ENCODE measurements at regions not wholly inside any gene's neighbourhood (a gene's known extent, or its start where the extent isn't known, plus 50 kb on each side); places are given as distances from the start of the nearest gene placed in this dataset.

DNA sequence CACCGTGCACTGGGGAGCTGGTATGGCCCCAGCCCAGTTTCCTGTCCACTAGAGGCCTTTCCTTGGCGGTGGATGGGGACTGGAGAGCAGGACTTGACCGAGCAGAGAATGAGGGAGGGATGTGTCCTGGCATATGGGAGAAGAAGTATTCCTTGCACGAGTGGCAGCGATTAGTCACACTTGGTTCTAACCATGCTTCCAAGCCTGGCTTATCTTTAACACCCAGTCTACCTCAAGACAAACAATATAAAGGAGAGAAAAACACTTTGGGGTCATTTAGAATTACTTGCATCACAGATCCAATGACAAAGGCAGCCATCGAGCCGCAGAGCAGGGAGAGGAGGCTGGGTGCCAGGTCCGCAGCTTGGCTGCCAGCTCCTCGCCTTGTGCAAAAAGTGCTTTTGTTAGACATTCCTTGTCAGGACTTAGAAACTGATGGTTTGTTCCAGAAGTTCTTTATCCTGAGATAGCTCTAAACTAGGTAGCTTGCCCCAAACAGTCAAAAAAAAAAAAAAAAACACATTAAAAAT lies 214.9 kb upstream of the GMDS start:
- Histone ChIP-seq H3K4me3 (ENCODE audit: control insufficient read depth in 1 of 2, extremely low read depth in 1 of 2, low read length in 1 of 2) (no peak overlapping the region), H3K36me3 (ENCODE audit: control insufficient read depth in 2 of 2, extremely low read depth in 1 of 2, insufficient read depth in 1 of 2, low read length in 1 of 2) (no peaks in the 10 kb centered on the region), H3K4me1 (ENCODE audit: control insufficient read depth in 1 of 2, extremely low read depth in 1 of 2, insufficient read depth in 2 of 2, low read length in 2 of 2) (no peaks in the 10 kb centered on the region), H3K9me3 (no peaks in the 10 kb centered on the region), H3K27me3 (replicated peaks in 1 of 2; ENCODE audit: control insufficient read depth in 2 of 2, extremely low read depth in 1 of 2, insufficient read depth in 2 of 2, low read length in 1 of 2) (peaks cover 0 to 6% of the 10 kb centered on the region in 2 experiments), H3K27ac (ENCODE audit: low read length) (no peak overlapping the region)
- no peak for DNase-seq
- ChIA-PET POLR2A (no interaction called here), CTCF (no interaction called here)
- H3K36me3 Mint-ChIP-seq = no peaks in the 10 kb centered on the region
- no peaks in the 10 kb centered on the region for H3K4me1 Mint-ChIP-seq
- ATAC-seq (replicated peaks in 1 of 4) = no peak
- peaks cover under 1 to 6% of the 10 kb centered on the region in 2 donors for H3K27me3 Mint-ChIP-seq
- no peak overlapping the region for H3K27ac Mint-ChIP-seq
- no peak overlapping the region for H3K4me3 Mint-ChIP-seq
- no peaks in the 10 kb centered on the region for H3K9me3 Mint-ChIP-seq
- WGBS (ENCODE audit: insufficient coverage) = 93% methylated on average over 3 of the region's 9 CpGs

DNA sequence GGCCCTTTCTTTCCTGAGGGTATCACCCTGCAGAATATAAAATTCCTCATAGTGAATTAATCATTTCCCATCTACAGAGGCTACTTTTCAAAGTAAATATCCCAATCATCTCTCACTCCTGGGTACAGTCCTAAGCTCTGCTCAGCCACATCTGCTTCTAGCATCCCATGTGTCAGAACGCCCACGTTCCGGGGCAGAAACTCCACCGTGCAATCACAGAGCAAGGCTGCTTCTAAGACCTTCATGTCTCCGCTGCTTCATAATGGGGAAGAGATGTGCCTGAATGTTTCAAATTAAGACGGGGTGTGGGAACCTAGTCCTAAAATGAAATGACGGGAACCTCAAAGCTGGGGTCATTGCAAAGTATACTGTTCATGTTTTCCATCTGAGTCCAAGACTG lies 208.8 kb upstream of the GMDS start:
- Histone ChIP-seq H3K36me3 (ENCODE audit: control insufficient read depth in 2 of 2, extremely low read depth in 1 of 2, insufficient read depth in 1 of 2, low read length in 1 of 2) (no peaks in the 10 kb centered on the region), H3K27ac (ENCODE audit: low read length) (no peak overlapping the region), H3K9me3 (no peaks in the 10 kb centered on the region), H3K4me1 (ENCODE audit: control insufficient read depth in 1 of 2, extremely low read depth in 1 of 2, insufficient read depth in 2 of 2, low read length in 2 of 2) (peaks cover 0 to under 1% of the 10 kb centered on the region in 2 experiments), H3K27me3 (replicated peaks in 1 of 2; ENCODE audit: control insufficient read depth in 2 of 2, extremely low read depth in 1 of 2, insufficient read depth in 2 of 2, low read length in 1 of 2) (peaks cover 0 to 3% of the 10 kb centered on the region in 2 experiments), H3K4me3 (ENCODE audit: control insufficient read depth in 1 of 2, extremely low read depth in 1 of 2, low read length in 1 of 2) (no peak overlapping the region)
- ChIA-PET CTCF (interaction anchor here in 1 of 2 donors (0.5 kb wide), 1 partner anchor 653 kb away, joined by 3 read pairs; no protein-coding TSS in a partner anchor), POLR2A (no interaction called here)
- ATAC-seq (replicated peaks in 1 of 4) (no peak), DNase-seq (no peak)
- no peaks in the 10 kb centered on the region for H3K36me3 Mint-ChIP-seq
- H3K27ac Mint-ChIP-seq = no peak overlapping the region
- no peaks in the 10 kb centered on the region for H3K4me1 Mint-ChIP-seq
- no peaks in the 10 kb centered on the region for H3K9me3 Mint-ChIP-seq
- no peak overlapping the region for H3K4me3 Mint-ChIP-seq
- H3K27me3 Mint-ChIP-seq = no peaks in the 10 kb centered on the region
- WGBS (ENCODE audit: insufficient coverage) = 92% methylated on average over 3 of the region's 7 CpGs

DNA sequence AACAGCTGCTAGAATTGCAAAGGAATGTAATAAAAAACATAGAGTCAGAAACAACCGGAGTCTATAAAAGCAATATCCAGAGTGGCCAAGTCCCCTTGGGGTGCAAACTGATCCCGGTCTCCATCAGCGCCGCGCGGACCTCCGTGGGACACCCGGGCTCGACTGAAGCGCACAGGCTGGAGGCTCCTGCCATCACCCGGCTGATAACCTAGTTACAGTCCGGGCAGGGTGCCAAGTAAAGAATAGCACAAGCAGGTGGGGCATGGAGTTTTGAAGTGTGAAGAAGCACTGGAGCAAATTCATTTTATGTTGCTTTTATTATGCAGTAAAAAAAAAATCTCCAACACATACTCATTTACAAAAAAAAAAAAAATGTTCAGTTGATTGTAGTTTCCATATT lies 205.1 kb upstream of the GMDS start:
- H3K36me3 Mint-ChIP-seq = no peaks in the 10 kb centered on the region
- POLR2A ChIA-PET = no interaction called here

DNA sequence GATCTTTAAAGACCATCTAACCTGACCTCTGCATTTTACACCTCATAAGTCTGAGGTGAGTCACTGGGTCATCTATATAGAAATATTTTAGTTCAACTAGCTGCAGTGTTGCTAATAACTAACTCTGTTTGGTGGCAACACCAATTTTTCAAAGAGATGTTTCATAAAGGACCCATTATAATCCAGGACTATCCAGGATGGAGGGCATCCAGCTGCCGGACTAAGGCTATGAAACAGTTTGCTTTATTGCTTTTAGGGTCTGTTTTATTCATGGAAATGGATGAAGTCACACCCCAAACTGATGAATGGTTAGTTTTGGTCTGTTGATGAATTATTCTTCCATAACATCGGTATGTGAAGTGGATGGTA lies 204.2 kb upstream of the GMDS start:
- peaks cover 3 to 7% (median 6%) of the 10 kb centered on the region in 3 donors for H3K4me1 Mint-ChIP-seq
- ATAC-seq (replicated peaks in 1 of 4) (no peak), DNase-seq (no peak)
- WGBS (ENCODE audit: insufficient coverage) = no CpG with 5 or more reads among the region's 2 CpGs
- no peak overlapping the region for H3K27ac Mint-ChIP-seq
- ChIA-PET POLR2A (no interaction called here), CTCF (interaction anchor here in 1 of 2 donors (0.5 kb wide), 1 partner anchor 857 kb away, joined by 3 read pairs; no protein-coding TSS in a partner anchor)
- H3K4me3 Mint-ChIP-seq = no peak overlapping the region
- no peaks in the 10 kb centered on the region for H3K9me3 ChIP-seq
- no peak overlapping the region for H3K4me3 ChIP-seq (ENCODE audit: control insufficient read depth in 1 of 2, extremely low read depth in 1 of 2, low read length in 1 of 2)
- no peaks in the 10 kb centered on the region for H3K36me3 ChIP-seq (ENCODE audit: control insufficient read depth in 2 of 2, extremely low read depth in 1 of 2, insufficient read depth in 1 of 2, low read length in 1 of 2)
- H3K4me1 ChIP-seq (ENCODE audit: control insufficient read depth in 1 of 2, extremely low read depth in 1 of 2, insufficient read depth in 2 of 2, low read length in 2 of 2) = peaks cover 0 to 4% of the 10 kb centered on the region in 2 experiments
- H3K9me3 Mint-ChIP-seq = no peaks in the 10 kb centered on the region
- H3K27me3 ChIP-seq (replicated peaks in 1 of 2; ENCODE audit: control insufficient read depth in 2 of 2, extremely low read depth in 1 of 2, insufficient read depth in 2 of 2, low read length in 1 of 2) = no peaks in the 10 kb centered on the region
- peaks cover 0 to 4% of the 10 kb centered on the region in 2 donors for H3K27me3 Mint-ChIP-seq
- H3K36me3 Mint-ChIP-seq = no peaks in the 10 kb centered on the region
- H3K27ac ChIP-seq (ENCODE audit: low read length) = no peak overlapping the region

More for the DNA sequence above, 205.1 kb upstream of the GMDS start:
- no peak for ATAC-seq (replicated peaks in 1 of 4)
- no peak overlapping the region for H3K27ac Mint-ChIP-seq
- no peak overlapping the region for H3K27ac ChIP-seq (ENCODE audit: low read length)
- DNase-seq = no peak
- no peak overlapping the region for H3K4me3 Mint-ChIP-seq
- no peaks in the 10 kb centered on the region for H3K36me3 ChIP-seq (ENCODE audit: control insufficient read depth in 2 of 2, extremely low read depth in 1 of 2, insufficient read depth in 1 of 2, low read length in 1 of 2)
- H3K27me3 ChIP-seq (replicated peaks in 1 of 2; ENCODE audit: control insufficient read depth in 2 of 2, extremely low read depth in 1 of 2, insufficient read depth in 2 of 2, low read length in 1 of 2) = no peaks in the 10 kb centered on the region
- H3K9me3 ChIP-seq = no peaks in the 10 kb centered on the region
- peaks cover 0 to 4% of the 10 kb centered on the region in 2 experiments for H3K4me1 ChIP-seq (ENCODE audit: control insufficient read depth in 1 of 2, extremely low read depth in 1 of 2, insufficient read depth in 2 of 2, low read length in 2 of 2)
- peaks cover 0 to 4% of the 10 kb centered on the region in 2 donors for H3K27me3 Mint-ChIP-seq
- CTCF ChIA-PET = no interaction called here
- no peak overlapping the region for H3K4me3 ChIP-seq (ENCODE audit: control insufficient read depth in 1 of 2, extremely low read depth in 1 of 2, low read length in 1 of 2)
- H3K4me1 Mint-ChIP-seq = peaks cover 3 to 7% (median 6%) of the 10 kb centered on the region in 3 donors
- no peaks in the 10 kb centered on the region for H3K9me3 Mint-ChIP-seq
- 100% methylated on average over 1 of the region's 12 CpGs for WGBS (ENCODE audit: insufficient coverage)

DNA sequence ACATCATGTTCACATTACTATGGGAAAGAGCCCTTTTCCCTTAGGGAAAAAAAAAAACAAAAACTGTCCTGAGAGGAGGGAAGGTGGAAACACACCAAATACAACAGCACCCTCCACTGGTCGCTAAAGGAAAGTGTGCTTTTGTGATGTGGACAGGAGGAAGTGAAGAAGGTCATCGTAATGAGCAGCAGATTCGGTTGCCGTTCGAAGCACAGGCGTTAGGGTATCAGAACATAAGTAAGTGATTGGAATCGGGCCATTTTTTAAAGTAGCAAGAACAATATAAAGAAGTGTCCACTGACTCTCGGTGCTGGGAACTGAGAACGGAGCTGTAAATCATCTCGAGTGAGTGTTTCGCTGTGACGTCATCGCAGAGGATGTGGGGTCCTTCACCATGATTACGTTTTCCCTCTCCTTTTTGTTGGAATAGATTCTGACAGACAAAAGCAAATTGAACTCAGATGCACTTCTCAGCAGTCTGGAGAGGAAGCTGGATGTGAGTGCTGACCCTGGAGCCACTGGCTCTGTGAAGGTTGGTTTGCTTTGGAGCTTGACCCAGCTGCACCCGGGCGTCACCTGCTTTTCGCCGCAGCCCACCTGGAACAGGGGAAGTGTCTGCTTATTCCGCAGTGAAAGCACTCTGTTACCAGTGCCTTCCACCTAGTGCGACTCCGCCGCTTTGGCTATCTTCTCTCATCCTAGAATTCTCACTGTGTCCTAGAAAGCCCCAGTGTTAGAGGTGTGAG lies 203.6 kb upstream of the GMDS start:
- CTCF ChIA-PET = interaction anchor here in 1 of 2 donors (0.5 kb wide), 1 partner anchor 857 kb away, joined by 3 read pairs; no protein-coding TSS in a partner anchor
- peaks cover 0 to 4% of the 10 kb centered on the region in 2 experiments for H3K4me1 ChIP-seq (ENCODE audit: control insufficient read depth in 1 of 2, extremely low read depth in 1 of 2, insufficient read depth in 2 of 2, low read length in 2 of 2)
- Mint-ChIP-seq H3K27ac (no peak overlapping the region), H3K4me3 (peak overlapping the region; percentile 17 to 40 (median 25)), H3K9me3 (no peaks in the 10 kb centered on the region), H3K27me3 (peaks cover 0 to 4% of the 10 kb centered on the region in 2 donors), H3K4me1 (peaks cover 3 to 7% (median 6%) of the 10 kb centered on the region in 3 donors), H3K36me3 (peaks cover 3% of the 10 kb centered on the region)
- 46% methylated on average over 16 of the region's 22 CpGs for WGBS (ENCODE audit: insufficient coverage)
- H3K4me3 ChIP-seq (ENCODE audit: control insufficient read depth in 1 of 2, extremely low read depth in 1 of 2, low read length in 1 of 2) = peak overlapping the region in 1 of 2 donors; percentile 3
- H3K9me3 ChIP-seq = no peaks in the 10 kb centered on the region
- POLR2A ChIA-PET = no interaction called here
- H3K27me3 ChIP-seq (replicated peaks in 1 of 2; ENCODE audit: control insufficient read depth in 2 of 2, extremely low read depth in 1 of 2, insufficient read depth in 2 of 2, low read length in 1 of 2) = no peaks in the 10 kb centered on the region
- no peak overlapping the region for H3K27ac ChIP-seq (ENCODE audit: low read length)
- DNase-seq (peak in 2 of 35 experiments; percentile 2 to 40), ATAC-seq (replicated peaks in 1 of 4) (no peak)
- no peaks in the 10 kb centered on the region for H3K36me3 ChIP-seq (ENCODE audit: control insufficient read depth in 2 of 2, extremely low read depth in 1 of 2, insufficient read depth in 1 of 2, low read length in 1 of 2)

DNA sequence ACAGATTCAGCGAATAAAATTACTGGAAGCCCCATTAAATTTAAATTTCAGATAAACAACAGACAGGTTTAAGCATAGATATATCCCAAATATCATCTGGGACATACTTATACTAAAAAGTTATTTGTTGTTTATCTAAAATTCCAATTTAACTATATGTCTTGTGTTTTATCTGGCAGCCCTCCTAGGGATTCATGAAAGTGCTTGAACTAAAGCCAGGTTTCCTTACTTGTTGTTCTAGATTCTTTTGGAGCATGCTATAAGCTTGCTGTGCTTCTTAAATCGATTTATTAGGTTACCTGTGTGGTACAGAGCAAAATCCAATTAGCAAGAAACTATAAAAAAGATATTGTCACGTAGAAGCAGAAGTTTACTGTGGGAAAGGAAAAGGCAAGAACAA lies 202.5 kb upstream of the GMDS start:
- ATAC-seq (replicated peaks in 1 of 4) = no peak
- Mint-ChIP-seq H3K27ac (no peak overlapping the region), H3K27me3 (peaks cover 0 to 4% of the 10 kb centered on the region in 2 donors), H3K4me3 (no peak overlapping the region), H3K36me3 (peaks cover 3% of the 10 kb centered on the region), H3K9me3 (no peaks in the 10 kb centered on the region), H3K4me1 (peaks cover 3 to 7% (median 6%) of the 10 kb centered on the region in 3 donors)
- Histone ChIP-seq H3K27me3 (replicated peaks in 1 of 2; ENCODE audit: control insufficient read depth in 2 of 2, extremely low read depth in 1 of 2, insufficient read depth in 2 of 2, low read length in 1 of 2) (no peaks in the 10 kb centered on the region), H3K4me3 (ENCODE audit: control insufficient read depth in 1 of 2, extremely low read depth in 1 of 2, low read length in 1 of 2) (no peak overlapping the region), H3K36me3 (ENCODE audit: control insufficient read depth in 2 of 2, extremely low read depth in 1 of 2, insufficient read depth in 1 of 2, low read length in 1 of 2) (no peaks in the 10 kb centered on the region), H3K9me3 (no peaks in the 10 kb centered on the region), H3K27ac (ENCODE audit: low read length) (no peak overlapping the region), H3K4me1 (ENCODE audit: control insufficient read depth in 1 of 2, extremely low read depth in 1 of 2, insufficient read depth in 2 of 2, low read length in 2 of 2) (peaks cover 0 to 4% of the 10 kb centered on the region in 2 experiments)
- CTCF ChIA-PET = no interaction called here
- POLR2A ChIA-PET = no interaction called here
- no peak for DNase-seq
- 60% methylated on average over 1 of the region's 3 CpGs for WGBS (ENCODE audit: insufficient coverage)
